DND-41 (cell line): ENCODE measurements at regions not wholly inside any gene's neighbourhood (a gene's known extent, or its start where the extent isn't known, plus 50 kb on each side); places are given as distances from the start of the nearest gene placed in this dataset.

Source experiments
- ATAC-seq: fragments of 200-7000 bp; cut with Tn5 transposase; 3 replicates; pipeline ENCODE4 v1.9.1; 2021; ENCODE audit warnings: low read depth; ENCODE audit not compliant: insufficient read depth
- DNase-seq: peaks from one replicate; pipeline ENCODE4 v3.0.0-alpha.2; 2020
- H2AFZ ChIP-seq: 2 replicates; pipeline ENCODE4 v1.6.0; 2012; ENCODE audit warnings: low read depth, low read length
- H3K27ac ChIP-seq: 2 replicates; pipeline ENCODE4 v1.5.1; 2012; ENCODE audit warnings: low read length, inconsistent platforms
- H3K27me3 ChIP-seq: fragments of 200-600 bp; sonication (generic); 2 replicates; pipeline ENCODE4 v1.6.0; 2012; ENCODE audit warnings: low read length, mild to moderate bottlenecking, inconsistent platforms; ENCODE audit not compliant: insufficient read depth, poor library complexity
- H3K36me3 ChIP-seq: 2 replicates; pipeline ENCODE4 v1.5.1; 2012; ENCODE audit warnings: low read length, inconsistent platforms; ENCODE audit not compliant: insufficient read depth
- H3K4me1 ChIP-seq: 2 replicates; pipeline ENCODE4 v1.5.1; 2012; ENCODE audit warnings: mild to moderate bottlenecking, low read length; ENCODE audit not compliant: insufficient read depth
- H3K4me2 ChIP-seq: 2 replicates; pipeline ENCODE4 v1.6.0; 2012; ENCODE audit warnings: mild to moderate bottlenecking, moderate library complexity, low read length, inconsistent platforms; ENCODE audit not compliant: insufficient read depth
- H3K4me3 ChIP-seq, 2 experiments: fragments of 200-600 bp in 1 of 2; shearing (Covaris generic) in 1 of 2; 2 replicates each; pipeline ENCODE4 v1.5.1; 2012 to 2016; ENCODE audit warnings: inconsistent platforms in 2 of 2, low read length in 2 of 2, mild to moderate bottlenecking in 2 of 2, low read depth in 1 of 2, moderate library complexity in 1 of 2
- H3K79me2 ChIP-seq: 2 replicates; pipeline ENCODE4 v1.6.0; 2012; ENCODE audit warnings: low read length, inconsistent platforms; ENCODE audit not compliant: insufficient read depth
- H3K9ac ChIP-seq: 2 replicates; pipeline ENCODE4 v1.6.0; 2012; ENCODE audit warnings: low read depth, mild to moderate bottlenecking, inconsistent platforms, low read length, moderate library complexity
- H3K9me3 ChIP-seq: 2 replicates; pipeline ENCODE4 v1.5.1; 2012; ENCODE audit warnings: low read length, moderate library complexity, mild to moderate bottlenecking, inconsistent platforms; ENCODE audit not compliant: insufficient read depth, severe bottlenecking
- H4K20me1 ChIP-seq: 2 replicates; pipeline ENCODE4 v1.6.0; 2012; ENCODE audit warnings: low read length; ENCODE audit not compliant: insufficient read depth
- EZH2 ChIP-seq: IDR thresholded peaks from 3 replicates; pipeline ENCODE4 v1.6.1; 2012; ENCODE audit warnings: borderline replicate concordance, low read depth, mild to moderate bottlenecking, moderate library complexity, low read length, inconsistent platforms; ENCODE audit not compliant: severe bottlenecking
- TF ChIP-seq, protein P1 (sequence below): IDR thresholded peaks from 2 replicates; pipeline ENCODE4 v1.5.1; 2012; ENCODE audit warnings: borderline replicate concordance, low read length, moderate library complexity, mild to moderate bottlenecking; ENCODE audit not compliant: poor library complexity, severe bottlenecking; ENCODE audit errors: extremely low read depth

DNA sequence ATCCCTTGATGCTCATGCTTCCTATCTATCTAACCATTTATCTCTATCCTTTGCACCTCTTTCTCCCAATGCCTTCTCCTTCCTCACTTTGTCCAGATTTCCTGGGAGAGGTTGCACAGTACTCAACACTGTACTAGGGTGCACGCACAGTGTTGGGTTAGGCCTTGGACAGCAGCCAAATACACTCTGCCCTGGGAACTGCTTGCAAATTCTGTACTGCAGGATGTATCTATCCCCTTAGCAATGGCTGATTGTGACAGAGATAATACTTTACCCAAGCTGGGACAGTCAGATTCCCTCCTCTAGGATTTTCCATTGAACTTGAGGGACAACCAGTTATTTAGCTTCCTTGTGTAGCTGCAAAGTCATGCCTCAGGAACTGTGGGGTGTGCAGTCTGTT lies 113.3 kb downstream of the IL20RB start:
- H3K4me3 ChIP-seq, result no peak overlapping the region

DNA sequence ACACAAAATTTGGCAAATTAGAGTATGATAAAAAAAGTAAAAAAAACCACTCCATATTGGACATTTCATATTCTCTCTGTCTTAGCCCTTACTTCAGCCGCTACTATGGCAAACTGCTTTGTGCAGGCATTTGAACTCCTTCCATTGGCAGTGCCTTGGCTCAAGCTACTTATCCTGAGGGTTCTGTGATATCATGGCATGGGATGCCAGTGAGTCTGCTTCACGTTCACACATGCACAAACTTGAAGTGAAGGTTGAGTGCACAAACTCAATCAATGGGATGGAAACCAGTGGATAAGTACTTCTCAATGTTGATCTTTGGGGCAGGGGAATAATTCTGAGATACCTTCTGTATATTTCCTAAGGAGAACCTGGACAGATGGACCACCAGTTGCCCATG lies 117.2 kb downstream of the IL20RB start:
- Histone ChIP-seq H3K79me2 (no peaks in the 10 kb centered on the region), H3K27ac (no peak overlapping the region), H3K27me3 (peaks cover 29% of the 10 kb centered on the region), H3K9ac (no peak overlapping the region), H3K4me2 (no peak overlapping the region), H3K36me3 (no peaks in the 10 kb centered on the region), H3K9me3 (no peaks in the 10 kb centered on the region), H2AFZ (no peak overlapping the region), H3K4me1 (no peaks in the 10 kb centered on the region), H3K4me3 (no peak overlapping the region), H4K20me1 (no peaks in the 10 kb centered on the region)
- DNase-seq (no peak), ATAC-seq (no peak)
- TF ChIP-seq EZH2, result no peak
- TF ChIP-seq, protein P1, sequence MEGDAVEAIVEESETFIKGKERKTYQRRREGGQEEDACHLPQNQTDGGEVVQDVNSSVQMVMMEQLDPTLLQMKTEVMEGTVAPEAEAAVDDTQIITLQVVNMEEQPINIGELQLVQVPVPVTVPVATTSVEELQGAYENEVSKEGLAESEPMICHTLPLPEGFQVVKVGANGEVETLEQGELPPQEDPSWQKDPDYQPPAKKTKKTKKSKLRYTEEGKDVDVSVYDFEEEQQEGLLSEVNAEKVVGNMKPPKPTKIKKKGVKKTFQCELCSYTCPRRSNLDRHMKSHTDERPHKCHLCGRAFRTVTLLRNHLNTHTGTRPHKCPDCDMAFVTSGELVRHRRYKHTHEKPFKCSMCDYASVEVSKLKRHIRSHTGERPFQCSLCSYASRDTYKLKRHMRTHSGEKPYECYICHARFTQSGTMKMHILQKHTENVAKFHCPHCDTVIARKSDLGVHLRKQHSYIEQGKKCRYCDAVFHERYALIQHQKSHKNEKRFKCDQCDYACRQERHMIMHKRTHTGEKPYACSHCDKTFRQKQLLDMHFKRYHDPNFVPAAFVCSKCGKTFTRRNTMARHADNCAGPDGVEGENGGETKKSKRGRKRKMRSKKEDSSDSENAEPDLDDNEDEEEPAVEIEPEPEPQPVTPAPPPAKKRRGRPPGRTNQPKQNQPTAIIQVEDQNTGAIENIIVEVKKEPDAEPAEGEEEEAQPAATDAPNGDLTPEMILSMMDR, result no peak

More for the DNA sequence above, 113.3 kb downstream of the IL20RB start:
- no peak overlapping the region for H3K4me2 ChIP-seq
- H3K27ac ChIP-seq, result no peak overlapping the region
- no peaks in the 10 kb centered on the region for H3K4me1 ChIP-seq
- ATAC-seq (no peak), DNase-seq (no peak)
- no peak overlapping the region for H3K9ac ChIP-seq
- H3K27me3 ChIP-seq, result no peaks in the 10 kb centered on the region
- H4K20me1 ChIP-seq, result no peaks in the 10 kb centered on the region
- no peak for TF ChIP-seq EZH2
- TF ChIP-seq, protein P1, result no peak
- H3K79me2 ChIP-seq, result no peaks in the 10 kb centered on the region
- H2AFZ ChIP-seq, result no peak overlapping the region
- H3K9me3 ChIP-seq, result no peaks in the 10 kb centered on the region
- no peaks in the 10 kb centered on the region for H3K36me3 ChIP-seq

DNA sequence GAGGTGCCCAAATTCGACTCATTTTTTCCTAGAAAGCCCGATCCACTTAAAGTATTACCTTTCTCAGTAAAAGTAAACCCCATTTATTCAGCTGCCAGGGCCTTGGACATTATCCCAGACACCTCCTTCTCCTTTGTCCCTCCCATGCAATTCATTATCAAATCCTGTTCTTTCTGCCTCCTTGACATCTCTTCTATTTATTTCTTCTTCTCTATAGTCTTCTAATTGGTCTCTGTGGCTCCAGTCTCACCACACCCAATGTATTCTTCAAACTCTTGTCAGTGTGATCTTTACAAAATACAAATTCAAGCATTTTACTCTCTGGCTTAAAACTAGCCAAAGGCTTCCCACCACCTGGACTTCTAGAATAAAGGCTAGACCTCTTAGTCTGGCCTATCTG lies 120.3 kb downstream of the IL20RB start:
- Histone ChIP-seq H3K27ac (no peak overlapping the region), H3K9me3 (no peaks in the 10 kb centered on the region), H3K4me3 (no peak overlapping the region), H3K27me3 (peaks cover 39% of the 10 kb centered on the region), H3K36me3 (no peaks in the 10 kb centered on the region), H3K79me2 (no peaks in the 10 kb centered on the region), H3K9ac (no peak overlapping the region), H2AFZ (no peak overlapping the region), H3K4me2 (no peak overlapping the region), H3K4me1 (no peaks in the 10 kb centered on the region), H4K20me1 (no peaks in the 10 kb centered on the region)
- no peak for DNase-seq
- no peak for ATAC-seq
- TF ChIP-seq, protein P1, result no peak
- no peak for TF ChIP-seq EZH2

DNA sequence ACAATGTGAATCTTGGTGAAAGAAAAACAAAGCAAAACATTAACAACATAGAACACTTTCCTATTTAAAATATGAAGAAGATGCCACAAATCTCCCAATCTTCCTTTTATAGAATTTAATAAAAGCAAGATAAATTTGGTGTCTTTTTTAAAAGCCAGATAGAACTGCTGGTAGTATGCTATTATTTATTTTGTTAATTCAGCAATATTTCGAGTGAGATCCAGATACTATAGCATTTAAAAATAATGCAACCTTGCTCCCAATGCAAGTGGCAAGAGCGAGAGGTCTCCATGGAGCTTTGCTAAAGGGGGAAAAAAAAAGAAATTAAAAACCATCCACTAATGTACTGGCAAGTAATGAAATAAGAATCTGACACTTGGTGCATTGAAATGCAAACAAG lies 121.8 kb downstream of the IL20RB start:
- H4K20me1 ChIP-seq, result no peaks in the 10 kb centered on the region
- H3K36me3 ChIP-seq, result no peaks in the 10 kb centered on the region
- no peak overlapping the region for H2AFZ ChIP-seq
- H3K9ac ChIP-seq, result no peak overlapping the region
- H3K4me3 ChIP-seq, result no peak overlapping the region
- no peak for ATAC-seq
- H3K27me3 ChIP-seq, result peaks cover 41% of the 10 kb centered on the region
- no peaks in the 10 kb centered on the region for H3K79me2 ChIP-seq
- H3K4me1 ChIP-seq, result no peaks in the 10 kb centered on the region
- no peaks in the 10 kb centered on the region for H3K9me3 ChIP-seq
- H3K27ac ChIP-seq, result no peak overlapping the region
- no peak overlapping the region for H3K4me2 ChIP-seq
- TF ChIP-seq, protein P1, result no peak
- TF ChIP-seq EZH2, result no peak
- DNase-seq, result no peak
